Stimulated activated CD4-positive, alpha-beta T cell treated with anti-CD3 and anti-CD28 coated beads, Interleukin-2, amount 100 ng/mL, for 4 hours (primary cell): ENCODE measurements at regions not wholly inside any gene's neighbourhood (a gene's known extent, or its start where the extent isn't known, plus 50 kb on each side); places are given as distances from the start of the nearest gene placed in this dataset.
"Not testable (repeated sequence)": the region's sequence is repeated elsewhere in the genome, so short reads cannot be mapped to it uniquely, and the experiment has no call there.

Experiments used
- DNase-seq: peaks from one replicate; pipeline ENCODE4 v3.0.0-alpha.2; 2020; ENCODE audit warnings: low read depth

DNA sequence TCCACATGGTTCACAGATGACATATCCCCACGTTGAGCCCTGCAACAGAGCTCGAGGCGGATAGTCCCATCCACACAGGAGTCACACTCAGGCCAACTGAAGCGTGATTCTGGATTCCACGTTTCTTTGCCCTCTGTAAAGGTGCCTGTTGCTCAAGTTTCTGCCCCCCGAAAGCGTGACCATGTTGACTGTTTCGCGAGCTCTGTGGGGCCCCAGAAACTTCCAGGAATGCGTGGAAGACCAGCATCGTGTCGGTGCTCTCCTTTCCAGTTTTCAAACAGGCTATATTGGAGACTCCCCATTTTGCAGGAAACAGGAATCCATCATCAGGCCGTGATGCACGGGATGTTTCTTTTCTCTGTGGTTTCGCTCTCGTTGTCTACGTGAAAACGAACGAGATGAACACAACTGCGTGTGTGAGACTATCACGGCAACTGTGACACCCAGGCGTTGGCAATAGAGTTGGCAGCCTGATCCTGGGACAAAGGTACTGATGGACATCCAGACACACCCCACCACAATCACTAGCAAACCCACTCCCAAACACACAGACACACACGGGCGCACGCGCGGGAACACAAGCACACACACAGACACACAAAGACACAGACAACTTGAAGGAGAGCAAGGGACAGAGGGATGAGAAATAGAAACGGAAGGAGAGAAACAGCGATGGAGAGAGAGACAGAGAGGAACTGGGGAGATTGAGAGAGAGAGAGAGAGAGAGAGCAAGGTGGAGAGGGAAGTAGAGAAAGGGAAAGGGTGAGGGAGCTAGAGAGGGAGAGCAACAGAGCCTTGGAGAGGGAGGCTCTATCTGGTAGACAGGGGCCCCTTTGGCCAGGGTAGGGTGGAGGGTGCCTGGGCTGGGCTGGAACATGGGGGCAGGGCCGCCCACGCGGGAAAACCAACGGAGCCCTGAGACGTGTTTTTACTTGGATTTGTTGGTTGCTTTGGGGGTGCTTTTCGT lies 1609.3 kb downstream of the SPATA31A7 start:
- DNase-seq, result not testable (repeated sequence)

DNA sequence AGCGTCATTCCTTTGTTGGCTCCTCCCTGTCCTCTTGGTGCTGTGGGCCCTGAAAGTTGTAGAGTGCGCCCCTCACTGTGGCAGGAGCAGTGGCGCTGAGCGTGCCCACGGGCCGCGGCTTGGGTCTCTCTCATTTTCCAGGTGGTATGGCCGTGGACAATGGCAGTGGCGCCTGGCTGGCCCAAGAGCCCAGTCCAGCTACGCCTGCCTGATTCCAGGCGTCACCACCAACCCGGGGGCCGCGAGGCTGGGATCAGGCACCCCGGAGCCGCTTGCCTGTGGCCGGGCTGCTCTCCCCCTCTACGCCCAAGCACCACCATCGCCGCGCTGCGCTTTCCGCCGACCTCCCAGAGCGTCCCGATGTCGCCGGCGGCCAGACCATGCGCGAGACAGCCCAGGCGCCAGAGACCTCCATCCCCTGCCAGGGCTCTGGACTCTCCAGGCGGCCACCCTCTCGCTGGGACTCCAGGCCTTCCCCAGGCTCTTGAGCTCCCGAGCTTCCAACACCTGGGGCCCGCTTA lies 1610.1 kb downstream of the SPATA31A7 start:
- DNase-seq, result not testable (repeated sequence)

DNA sequence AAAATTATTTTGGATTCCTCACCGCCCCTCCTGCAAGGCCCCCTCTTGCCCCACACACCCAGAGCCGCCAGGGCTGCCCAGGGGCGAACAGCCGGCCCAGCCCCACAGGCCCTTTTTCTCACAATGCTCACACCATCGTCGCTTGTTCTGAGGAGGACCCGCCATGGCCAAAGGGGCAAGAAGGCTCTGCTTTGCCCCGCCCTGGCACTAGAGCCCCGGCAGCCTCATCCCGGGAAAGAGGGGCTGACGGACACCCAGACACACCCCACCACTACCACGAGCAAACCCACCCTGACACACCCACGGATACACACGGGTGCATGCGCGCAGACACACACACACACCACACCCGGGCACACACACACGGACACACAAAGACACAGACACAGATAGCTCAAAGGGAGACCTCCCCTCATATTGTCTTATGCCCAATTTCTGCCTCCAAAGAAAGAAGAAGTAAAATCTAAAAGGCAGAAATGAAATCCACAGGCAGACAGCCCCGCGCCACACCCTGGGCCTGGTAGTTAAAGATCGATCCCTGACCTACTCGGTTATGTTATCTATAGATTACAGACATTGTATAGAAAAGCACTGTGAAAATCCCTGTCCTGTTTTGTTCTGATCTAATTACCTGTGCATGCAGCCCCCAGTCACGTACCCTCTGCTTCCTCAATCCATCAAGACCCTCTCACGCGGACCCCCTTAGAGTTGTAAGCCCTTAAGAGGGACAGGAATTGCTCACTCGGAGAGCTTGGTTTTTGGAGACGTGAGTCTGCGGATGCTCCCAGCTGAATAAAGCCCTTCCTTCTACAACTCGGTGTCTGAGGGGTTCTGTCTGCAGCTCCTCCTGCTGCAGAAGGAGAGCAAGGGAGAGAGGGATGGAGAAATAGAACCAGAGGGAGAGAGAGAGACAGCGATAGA lies 1610.9 kb downstream of the SPATA31A7 start:
- DNase-seq, result not testable (repeated sequence)

DNA sequence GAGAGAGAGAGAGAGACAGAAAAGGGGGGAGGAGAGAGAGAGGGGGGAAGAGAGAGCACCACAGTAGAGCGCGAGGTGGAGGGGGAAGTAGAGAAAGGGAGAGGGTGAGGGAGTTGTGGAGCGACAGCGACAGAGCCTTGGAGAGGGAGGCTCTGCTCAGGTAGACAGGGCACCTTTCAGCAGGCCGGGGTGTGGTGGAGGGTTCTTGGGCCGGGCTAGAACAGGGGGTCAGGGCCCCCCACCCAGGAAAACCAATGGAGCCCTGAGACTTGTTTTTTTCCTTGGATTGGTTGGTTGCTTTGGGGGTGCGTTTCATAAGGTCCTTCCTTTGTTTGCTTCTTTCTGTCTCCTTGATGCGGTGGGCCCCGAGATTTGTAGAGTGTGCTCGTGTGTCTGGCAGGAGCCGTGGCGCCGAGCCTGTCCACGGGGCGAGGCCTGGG lies 1611.6 kb downstream of the SPATA31A7 start:
- not testable (repeated sequence) for DNase-seq

DNA sequence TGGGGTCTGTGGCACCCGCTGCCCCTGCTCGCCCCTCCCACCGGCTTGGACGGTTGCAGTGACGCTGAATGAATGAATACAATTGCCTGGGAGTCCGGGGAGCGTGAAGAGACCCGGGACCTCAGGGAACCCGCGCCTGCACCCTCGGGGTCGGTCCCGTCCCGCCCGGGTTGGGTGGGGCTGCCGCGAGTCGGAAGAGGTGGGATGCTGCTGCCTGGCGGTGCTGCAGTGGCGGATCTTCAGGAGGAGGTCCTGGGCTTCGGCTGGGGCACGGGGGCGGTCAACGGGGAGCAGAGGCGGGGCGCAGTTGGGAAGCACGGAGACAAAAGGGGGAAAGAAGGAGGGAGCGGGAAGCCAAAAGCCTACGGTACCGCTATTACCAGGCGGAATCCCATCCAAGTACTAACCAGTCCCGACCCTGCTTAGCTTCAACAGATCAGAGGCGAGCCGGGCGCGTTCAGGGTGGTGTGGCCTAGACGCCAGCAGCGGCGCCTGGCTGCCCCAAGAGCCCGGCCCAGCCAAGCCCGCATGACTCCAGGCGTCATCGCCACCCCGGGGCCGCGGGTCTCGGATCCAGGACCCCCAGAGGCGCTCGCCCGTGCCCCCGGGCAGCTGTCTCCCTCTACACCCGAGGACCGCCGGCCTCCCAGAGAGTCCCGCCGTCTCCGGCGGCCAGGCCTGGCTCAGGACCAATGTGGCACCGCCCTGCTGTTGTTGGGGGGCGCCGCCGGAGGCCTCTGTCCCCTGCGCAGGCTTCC lies 1612.3 kb downstream of the SPATA31A7 start:
- not testable (repeated sequence) for DNase-seq

DNA sequence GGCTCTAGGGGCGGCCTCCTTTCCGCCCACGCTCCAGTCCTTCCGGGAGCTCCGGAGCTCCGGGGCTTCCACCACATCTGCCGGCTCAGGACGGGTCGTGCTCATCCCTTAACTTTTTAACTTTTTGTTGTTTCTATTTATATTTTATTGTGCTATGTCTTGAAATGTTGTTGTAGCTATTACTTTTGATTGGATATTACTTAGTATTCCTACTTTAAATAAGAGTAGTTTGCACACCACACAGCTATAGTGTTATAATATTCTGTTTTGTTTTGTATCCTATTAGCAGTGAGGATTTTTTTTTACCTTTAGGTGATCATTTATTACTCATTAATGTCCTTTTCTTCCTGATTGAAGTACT lies 1612.9 kb downstream of the SPATA31A7 start:
- DNase-seq, result not testable (repeated sequence)

DNA sequence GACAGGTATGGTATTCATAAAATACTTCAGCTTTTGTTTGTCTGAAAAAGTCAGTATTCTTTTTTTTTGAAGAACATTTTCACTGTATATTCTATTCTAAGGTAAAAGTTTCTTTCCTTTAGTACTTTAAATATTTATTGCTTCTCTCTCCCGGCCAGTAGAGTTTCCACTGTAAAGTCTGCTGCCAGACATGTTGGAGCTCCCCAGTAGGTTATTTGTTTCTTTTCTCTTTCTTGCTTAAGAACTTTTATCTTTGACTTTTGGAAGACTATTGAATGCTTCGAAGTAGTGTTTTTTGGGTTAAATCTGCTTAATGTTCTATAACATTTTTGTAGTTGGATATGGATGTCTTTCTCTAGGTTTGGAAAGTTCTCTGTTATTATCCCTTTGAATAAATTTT lies 1613.3 kb downstream of the SPATA31A7 start:
- DNase-seq, result not testable (repeated sequence)

DNA sequence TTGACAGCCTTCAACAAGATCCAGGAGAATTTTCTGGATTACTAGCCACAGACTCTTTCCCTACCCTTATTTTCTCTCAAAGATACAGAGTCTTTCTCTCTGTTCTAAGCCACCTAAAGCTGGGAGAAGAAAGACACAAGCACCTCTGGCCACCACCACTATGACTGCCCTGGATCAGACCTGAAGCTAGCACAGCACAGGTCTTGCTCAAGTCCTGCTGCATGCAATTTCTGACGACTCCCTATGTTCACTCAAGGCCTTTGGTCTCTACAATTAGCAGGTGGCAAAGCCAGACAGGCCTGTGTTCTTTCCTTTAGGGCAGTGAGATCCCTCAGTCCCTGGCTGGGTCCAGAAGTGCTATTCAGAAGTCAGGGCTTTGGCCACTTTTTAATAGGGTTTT lies 1614.5 kb downstream of the SPATA31A7 start:
- not testable (repeated sequence) for DNase-seq

DNA sequence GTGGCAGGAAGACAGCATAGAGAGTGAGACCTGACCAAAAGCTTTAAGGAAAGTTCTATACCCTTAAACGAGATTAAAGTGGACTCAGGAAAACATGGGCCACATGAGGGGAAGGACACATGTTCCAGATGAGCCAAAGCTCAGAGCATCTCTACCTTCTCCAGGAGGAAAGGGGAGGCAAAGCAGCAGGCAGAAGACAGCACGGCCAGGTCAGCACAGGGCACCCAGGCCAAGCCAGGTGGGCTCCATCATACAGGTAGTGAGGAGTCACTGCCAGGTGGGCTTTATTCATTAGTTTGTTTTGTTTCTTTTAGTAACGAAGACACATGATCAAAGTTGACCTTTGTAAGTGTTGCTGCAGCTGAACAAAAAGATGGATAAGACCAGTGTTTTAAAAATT lies 1617.6 kb downstream of the SPATA31A7 start:
- DNase-seq, result not testable (repeated sequence)

DNA sequence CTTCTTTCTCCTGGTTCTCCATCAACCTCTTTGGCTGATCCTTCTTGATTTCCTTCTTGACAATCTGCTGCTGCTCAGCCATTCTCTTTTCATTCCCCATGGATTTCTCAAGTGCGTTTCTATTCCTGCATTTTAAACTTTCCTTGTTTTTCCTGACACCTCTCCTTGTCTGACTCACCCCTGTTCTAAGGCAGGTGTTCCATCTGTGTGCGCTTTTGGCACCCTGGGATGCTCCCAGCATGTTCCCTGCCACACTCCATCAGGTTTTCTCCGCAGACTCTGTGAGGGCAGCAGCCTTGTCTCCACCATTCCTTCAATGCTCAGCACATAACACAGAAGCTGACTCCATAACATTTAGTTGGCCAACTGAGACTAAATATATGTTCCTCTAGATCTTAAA lies 1618.2 kb downstream of the SPATA31A7 start:
- DNase-seq, result not testable (repeated sequence)

DNA sequence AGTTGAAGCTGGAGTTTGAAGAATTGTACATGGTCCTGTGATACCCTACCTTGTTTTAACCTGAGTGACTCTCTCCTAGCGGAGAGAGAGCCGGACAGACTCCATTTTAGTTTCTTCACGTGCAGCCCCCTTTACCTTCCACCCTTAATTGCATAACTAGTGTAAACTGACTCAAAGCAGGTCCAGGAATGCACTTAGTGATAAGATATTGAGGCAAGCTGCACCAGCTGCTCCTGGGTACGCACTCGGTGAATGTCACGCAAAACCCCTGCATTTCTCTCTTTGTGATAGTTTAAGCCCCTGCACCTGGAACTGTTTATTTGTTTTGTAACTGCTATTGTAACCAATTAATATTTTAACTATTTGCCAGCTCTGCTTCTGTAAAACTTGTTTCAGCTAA lies 1620.5 kb downstream of the SPATA31A7 start:
- DNase-seq, result not testable (repeated sequence)

DNA sequence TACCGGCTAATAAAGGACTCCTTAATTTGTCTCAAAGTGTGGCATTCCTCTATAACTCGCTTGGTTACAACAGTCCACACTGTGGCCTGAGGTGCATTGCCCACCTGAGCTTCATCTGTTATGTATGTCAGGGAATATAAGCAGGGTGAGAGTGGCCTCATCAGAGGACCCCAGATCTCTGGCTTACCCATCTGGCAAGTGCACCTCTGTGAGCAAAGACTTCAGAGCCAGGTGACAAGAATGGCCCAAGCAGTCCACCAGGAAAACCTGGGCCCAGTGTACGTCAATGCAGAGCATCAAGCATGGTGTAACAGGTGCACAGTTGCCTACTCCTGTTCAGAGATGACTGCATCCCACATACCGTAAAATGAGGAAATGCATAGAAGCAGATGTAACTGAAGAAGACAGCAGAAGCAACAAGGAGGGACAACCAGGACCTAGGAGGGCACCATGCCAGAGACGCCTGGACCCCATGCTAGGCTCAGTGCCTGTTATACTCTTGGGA lies 1621.0 kb downstream of the SPATA31A7 start:
- DNase-seq, result not testable (repeated sequence)

DNA sequence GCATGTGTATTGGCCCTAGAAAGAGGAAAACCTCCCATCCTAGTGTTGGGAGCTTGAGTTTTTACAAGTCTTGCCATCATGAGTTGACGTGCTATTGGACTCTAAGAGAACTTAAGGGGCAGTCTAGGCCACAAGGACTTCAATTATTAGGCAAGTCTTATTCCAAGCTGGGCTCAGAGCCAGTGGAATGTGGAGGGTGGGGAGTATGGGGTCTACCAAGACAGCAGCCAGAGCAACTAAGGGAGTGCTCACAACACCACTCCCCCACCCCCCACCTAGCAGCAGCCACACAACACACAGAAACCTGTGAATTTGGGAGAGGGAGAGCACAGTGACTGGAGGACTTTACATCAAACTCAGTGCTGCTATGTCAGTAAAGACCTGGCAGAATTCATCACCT lies 1625.6 kb downstream of the SPATA31A7 start:
- DNase-seq, result not testable (repeated sequence)

DNA sequence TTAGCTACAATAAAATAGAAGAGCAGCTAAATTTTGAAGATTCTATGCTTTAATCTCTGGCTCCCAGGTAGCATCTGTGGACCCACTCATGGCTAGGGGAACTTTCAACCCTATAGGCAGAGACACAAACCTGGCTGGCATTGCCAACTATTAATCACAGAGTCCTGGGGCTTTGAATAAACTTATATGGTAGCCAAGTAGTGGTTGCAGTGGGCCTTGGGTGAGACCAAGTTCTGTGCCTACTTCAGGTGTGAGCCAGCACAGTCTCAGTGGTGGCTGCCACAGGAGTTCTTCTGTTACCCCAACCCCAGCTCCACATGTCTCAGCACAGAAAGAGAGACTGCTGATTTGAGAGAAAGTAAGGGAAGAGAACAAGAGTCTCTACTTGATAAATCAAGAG lies 1626.5 kb downstream of the SPATA31A7 start:
- DNase-seq, result not testable (repeated sequence)

DNA sequence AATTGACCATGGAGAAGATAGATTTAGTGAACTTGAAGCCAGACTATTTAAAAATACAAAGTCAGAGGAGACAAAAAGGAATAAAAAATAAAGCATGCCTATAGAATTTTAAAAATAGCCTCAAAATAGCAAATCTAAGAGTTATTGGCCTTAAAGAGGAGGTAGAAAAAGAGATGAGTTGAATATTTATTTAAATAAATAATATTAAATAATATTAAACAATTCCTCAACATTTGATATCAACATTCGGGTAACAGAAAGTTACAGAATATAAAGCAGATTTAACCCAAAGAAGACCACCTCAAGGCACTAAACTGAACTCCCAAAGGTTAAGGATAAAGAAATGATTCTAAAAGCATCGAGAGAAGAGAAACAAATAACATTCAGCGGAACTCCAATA lies 1627.4 kb downstream of the SPATA31A7 start:
- DNase-seq, result not testable (repeated sequence)

DNA sequence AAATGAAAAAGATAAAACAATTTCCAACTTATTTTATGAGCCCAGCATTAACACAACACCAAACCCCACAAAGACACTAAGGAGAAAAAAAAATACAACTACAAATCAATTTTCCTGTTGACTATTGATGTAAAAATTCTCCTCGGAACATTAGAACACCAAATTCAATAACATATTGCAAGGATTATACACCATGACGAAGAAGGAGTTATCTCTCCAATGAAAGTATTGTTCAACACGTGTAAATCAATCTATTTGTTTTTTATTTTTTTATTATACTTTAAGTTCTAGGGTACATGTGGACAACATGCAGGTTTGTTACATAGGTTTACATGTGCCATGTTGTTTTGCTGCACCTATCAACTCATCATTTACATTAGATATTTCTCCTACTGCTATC lies 1632.3 kb downstream of the SPATA31A7 start:
- DNase-seq, result not testable (repeated sequence)

DNA sequence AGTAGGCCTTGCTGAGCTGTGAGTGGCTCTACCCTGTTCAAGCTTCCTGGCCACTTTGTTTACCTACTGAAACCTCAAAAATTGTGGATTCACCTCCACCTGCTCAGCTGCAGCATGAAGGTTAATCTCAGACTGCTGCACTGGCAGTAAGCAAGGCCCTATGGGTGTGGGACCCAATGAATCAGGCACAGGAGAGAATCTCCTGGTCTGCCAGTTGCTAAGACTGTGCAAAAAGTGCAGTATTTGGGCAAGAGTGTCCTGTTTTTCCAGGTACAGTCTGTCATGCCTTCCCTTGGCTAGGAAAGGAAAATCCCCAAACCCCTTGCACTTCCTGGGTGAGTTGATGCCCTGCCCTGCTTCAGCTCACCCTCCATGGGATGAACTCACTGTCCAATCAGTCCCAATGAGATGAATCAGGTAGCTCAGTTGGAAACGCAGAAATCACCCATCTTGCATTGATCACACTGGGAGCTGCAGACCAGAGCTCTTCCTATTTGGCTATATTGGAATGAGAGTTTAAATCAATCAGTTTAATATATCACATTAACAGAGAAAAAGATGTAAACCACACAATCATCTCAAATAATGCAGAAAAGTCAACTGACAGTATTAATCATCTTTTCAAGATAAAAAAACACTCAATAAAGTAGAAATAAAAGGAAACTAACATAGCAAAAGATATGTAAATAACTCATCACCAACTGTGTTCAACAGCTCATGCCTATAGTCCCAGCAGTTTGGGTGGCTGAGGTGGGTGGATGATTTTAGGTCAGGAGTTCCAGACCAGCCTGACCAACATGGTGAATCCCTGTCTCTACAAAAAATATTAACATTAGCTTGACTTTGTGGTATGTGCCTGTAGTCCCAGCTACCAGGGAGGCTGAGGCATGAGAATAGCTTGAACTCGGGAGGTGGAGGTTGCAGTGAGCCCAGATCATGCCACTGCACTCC lies 1638.4 kb downstream of the SPATA31A7 start:
- DNase-seq, result not testable (repeated sequence)

DNA sequence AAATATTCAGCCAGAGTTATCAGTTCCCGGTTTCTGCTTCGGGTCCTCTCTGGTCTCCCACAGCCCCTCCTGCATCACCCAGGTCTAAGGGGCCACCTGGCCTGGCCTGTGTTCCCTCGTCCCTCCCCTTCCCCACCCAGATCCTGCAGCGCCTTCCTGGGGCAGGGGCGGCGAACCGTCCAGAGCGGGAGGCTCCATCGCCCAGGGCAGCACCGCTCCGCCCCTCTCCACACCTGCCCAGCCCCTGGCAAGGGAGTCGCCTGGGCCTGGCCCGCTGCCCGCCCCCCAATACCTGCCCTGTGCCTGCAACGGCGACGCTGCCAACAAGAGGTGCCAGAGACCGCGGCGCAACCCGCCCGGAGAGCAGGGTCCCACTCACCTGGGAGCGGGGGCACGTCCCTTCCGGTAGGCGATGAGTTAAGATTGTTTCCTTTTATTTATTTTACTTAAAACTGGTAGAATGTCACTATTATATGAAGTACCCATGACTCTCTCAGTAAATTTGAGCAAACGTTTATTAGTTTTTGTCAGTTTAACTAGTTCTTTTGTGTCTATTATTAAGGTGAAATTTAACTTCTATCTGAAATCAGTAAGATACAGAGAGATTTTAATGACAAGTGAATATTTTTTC lies 1641.1 kb downstream of the SPATA31A7 start:
- not testable (repeated sequence) for DNase-seq
